ENCODE measurements at regions not wholly inside any gene's neighbourhood (a gene's known extent, or its start where the extent isn't known, plus 50 kb on each side); places are given as distances from the start of the nearest gene placed in this dataset.

DNA sequence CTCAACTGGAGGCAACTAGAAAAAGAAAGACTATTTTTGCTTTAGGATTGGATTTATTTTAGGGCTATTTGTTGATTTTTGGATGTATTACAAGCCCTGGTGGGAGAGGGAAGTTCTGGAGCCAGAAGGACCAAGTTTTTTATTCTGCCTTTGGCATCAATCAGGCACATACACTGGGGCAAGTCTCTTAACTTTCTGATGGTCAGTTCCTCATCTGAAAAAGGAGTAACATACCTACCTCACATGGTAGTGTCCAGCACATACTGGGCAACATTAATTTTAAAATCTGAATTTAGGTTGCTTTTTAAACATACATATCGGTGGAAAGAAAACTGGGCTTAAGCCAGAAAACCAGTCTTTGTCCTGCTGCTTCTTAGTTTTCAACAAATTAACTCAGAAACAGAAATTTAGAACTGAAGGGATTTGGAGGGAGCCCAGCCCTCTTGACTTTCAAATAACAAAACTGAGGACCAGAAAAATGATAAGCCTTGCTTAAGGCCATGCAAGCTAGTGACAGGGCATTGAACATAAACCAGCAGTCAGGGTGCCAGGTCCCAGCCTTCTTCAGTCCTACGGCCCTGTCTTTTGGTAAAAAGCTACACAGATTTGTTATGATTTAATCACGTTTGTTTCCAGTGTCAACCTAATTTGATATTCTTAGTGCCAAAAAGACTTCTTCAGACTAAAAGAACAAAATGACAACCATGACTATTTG, 90.2 kb upstream of the SLC38A2 start:
- DNase-seq (ENCODE audit: low read depth in 2 of 2) = no peak
- Histone ChIP-seq H3K4me1 (ENCODE audit: control insufficient read depth, extremely low read depth, insufficient read depth, low read length) (peaks cover 2% of the 10 kb centered on the region), H3K27me3 (ENCODE audit: control insufficient read depth, insufficient read depth, low read length) (no peaks in the 10 kb centered on the region), H3K27ac (ENCODE audit: insufficient read depth, low read length) (no peak overlapping the region), H3K79me2 (ENCODE audit: control insufficient read depth, insufficient read depth, low read length) (no peaks in the 10 kb centered on the region), H2AFZ (ENCODE audit: low read length) (no peak overlapping the region), H3K4me2 (ENCODE audit: extremely low read depth, insufficient read depth, low read length) (no peak overlapping the region), H3K4me3 (replicated peaks in 1 of 4; ENCODE audit: control extremely low read depth in 1 of 4, insufficient read depth in 1 of 4, low read depth in 3 of 4, low read length in 4 of 4) (no peak overlapping the region), H3K9ac (ENCODE audit: insufficient read depth, low read length) (no peak overlapping the region), H3K9me3 (ENCODE audit: control insufficient read depth, insufficient read depth, low read depth, low read length) (no peaks in the 10 kb centered on the region), H4K20me1 (ENCODE audit: control insufficient read depth, extremely low read depth, insufficient read depth, low read length) (no peaks in the 10 kb centered on the region), H3K36me3 (ENCODE audit: control insufficient read depth, insufficient read depth, low read length) (no peaks in the 10 kb centered on the region)
- TF ChIP-seq, protein P1, sequence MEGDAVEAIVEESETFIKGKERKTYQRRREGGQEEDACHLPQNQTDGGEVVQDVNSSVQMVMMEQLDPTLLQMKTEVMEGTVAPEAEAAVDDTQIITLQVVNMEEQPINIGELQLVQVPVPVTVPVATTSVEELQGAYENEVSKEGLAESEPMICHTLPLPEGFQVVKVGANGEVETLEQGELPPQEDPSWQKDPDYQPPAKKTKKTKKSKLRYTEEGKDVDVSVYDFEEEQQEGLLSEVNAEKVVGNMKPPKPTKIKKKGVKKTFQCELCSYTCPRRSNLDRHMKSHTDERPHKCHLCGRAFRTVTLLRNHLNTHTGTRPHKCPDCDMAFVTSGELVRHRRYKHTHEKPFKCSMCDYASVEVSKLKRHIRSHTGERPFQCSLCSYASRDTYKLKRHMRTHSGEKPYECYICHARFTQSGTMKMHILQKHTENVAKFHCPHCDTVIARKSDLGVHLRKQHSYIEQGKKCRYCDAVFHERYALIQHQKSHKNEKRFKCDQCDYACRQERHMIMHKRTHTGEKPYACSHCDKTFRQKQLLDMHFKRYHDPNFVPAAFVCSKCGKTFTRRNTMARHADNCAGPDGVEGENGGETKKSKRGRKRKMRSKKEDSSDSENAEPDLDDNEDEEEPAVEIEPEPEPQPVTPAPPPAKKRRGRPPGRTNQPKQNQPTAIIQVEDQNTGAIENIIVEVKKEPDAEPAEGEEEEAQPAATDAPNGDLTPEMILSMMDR (conservative IDR thresholded peaks at IDR 0.05 in 1 of 2, IDR thresholded peaks at IDR 0.05 in 1 of 2; ENCODE audit: low read depth in 1 of 2, low read length in 2 of 2) = no peak
- no peak for TF ChIP-seq EZH2 (IDR thresholded peaks at IDR 0.05; ENCODE audit: low read length, missing control alignments)

DNA sequence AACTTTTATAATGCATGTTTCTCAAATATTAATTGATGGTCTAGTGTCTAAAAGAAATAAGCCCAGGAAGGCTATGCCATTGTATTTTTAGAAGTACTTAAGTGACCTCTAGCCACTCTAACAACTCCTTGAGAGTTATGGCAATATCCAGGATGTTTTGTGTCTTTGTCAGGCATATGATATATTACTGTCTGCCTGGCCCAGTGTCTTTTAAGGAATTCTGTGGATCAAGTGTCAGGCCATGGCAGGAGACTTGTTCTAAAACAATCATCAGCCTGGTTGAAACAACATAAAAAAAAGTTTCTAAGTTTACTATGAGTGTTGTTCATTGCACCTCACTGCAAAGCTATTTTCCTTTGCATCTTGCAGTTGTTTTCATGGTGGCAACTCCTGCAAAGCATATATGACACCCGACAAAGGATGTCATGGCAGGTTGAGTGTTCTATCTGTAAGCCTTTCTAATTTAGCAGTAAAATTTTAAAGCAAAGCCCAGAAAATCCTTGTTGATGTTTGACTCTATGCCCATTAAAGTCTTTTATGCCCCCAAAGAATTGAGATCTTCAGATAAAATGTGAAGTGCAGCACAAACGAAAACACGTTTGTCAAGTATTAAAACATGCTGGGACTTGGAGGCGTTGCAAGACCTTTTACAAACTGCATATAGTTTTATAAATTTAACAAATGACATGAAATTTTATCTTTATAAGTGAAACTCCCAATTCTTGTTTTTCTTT, 89.5 kb upstream of the SLC38A2 start:
- peaks cover 2% of the 10 kb centered on the region for H3K4me1 ChIP-seq (ENCODE audit: control insufficient read depth, extremely low read depth, insufficient read depth, low read length)
- H3K4me3 ChIP-seq (replicated peaks in 1 of 4; ENCODE audit: control extremely low read depth in 1 of 4, insufficient read depth in 1 of 4, low read depth in 3 of 4, low read length in 4 of 4) = no peak overlapping the region
- H3K27ac ChIP-seq (ENCODE audit: insufficient read depth, low read length) = no peak overlapping the region
- H2AFZ ChIP-seq (ENCODE audit: low read length) = no peak overlapping the region
- TF ChIP-seq, protein P1 (conservative IDR thresholded peaks at IDR 0.05 in 1 of 2, IDR thresholded peaks at IDR 0.05 in 1 of 2; ENCODE audit: low read depth in 1 of 2, low read length in 2 of 2) = no peak
- no peak for TF ChIP-seq EZH2 (IDR thresholded peaks at IDR 0.05; ENCODE audit: low read length, missing control alignments)
- no peak overlapping the region for H3K9ac ChIP-seq (ENCODE audit: insufficient read depth, low read length)
- no peaks in the 10 kb centered on the region for H3K36me3 ChIP-seq (ENCODE audit: control insufficient read depth, insufficient read depth, low read length)
- no peaks in the 10 kb centered on the region for H3K9me3 ChIP-seq (ENCODE audit: control insufficient read depth, insufficient read depth, low read depth, low read length)
- no peak for DNase-seq (ENCODE audit: low read depth in 2 of 2)
- H3K27me3 ChIP-seq (ENCODE audit: control insufficient read depth, insufficient read depth, low read length) = no peaks in the 10 kb centered on the region
- no peaks in the 10 kb centered on the region for H3K79me2 ChIP-seq (ENCODE audit: control insufficient read depth, insufficient read depth, low read length)
- no peak overlapping the region for H3K4me2 ChIP-seq (ENCODE audit: extremely low read depth, insufficient read depth, low read length)
- no peaks in the 10 kb centered on the region for H4K20me1 ChIP-seq (ENCODE audit: control insufficient read depth, extremely low read depth, insufficient read depth, low read length)

DNA sequence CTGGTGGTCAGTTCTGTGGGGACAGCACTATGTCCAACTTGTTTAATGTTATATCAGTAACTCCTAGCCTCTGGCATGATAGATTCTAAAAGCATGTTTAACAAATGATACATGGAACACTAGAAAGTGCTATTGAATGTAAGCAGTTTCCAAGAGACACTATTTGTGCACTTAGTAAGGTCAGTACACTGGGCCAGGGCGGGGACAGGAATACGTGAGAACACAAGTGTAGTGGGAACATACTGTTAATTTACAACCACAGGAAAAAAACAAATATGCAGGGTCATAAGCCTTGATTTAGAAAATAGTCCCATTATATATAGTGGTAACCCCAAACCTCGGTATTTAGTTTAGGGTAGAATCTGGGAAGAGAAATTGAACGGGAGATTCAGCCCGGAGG, 88.9 kb upstream of the SLC38A2 start:
- H3K4me2 ChIP-seq (ENCODE audit: extremely low read depth, insufficient read depth, low read length) = no peak overlapping the region
- H3K27ac ChIP-seq (ENCODE audit: insufficient read depth, low read length) = no peak overlapping the region

More for the DNA sequence above, 88.9 kb upstream of the SLC38A2 start:
- no peak for TF ChIP-seq EZH2 (IDR thresholded peaks at IDR 0.05; ENCODE audit: low read length, missing control alignments)
- TF ChIP-seq, protein P1 (conservative IDR thresholded peaks at IDR 0.05 in 1 of 2, IDR thresholded peaks at IDR 0.05 in 1 of 2; ENCODE audit: low read depth in 1 of 2, low read length in 2 of 2) = no peak
- no peaks in the 10 kb centered on the region for H4K20me1 ChIP-seq (ENCODE audit: control insufficient read depth, extremely low read depth, insufficient read depth, low read length)
- H3K4me3 ChIP-seq (replicated peaks in 1 of 4; ENCODE audit: control extremely low read depth in 1 of 4, insufficient read depth in 1 of 4, low read depth in 3 of 4, low read length in 4 of 4) = no peak overlapping the region
- no peaks in the 10 kb centered on the region for H3K36me3 ChIP-seq (ENCODE audit: control insufficient read depth, insufficient read depth, low read length)
- peaks cover 2% of the 10 kb centered on the region for H3K4me1 ChIP-seq (ENCODE audit: control insufficient read depth, extremely low read depth, insufficient read depth, low read length)
- DNase-seq (ENCODE audit: low read depth in 2 of 2) = no peak
- no peaks in the 10 kb centered on the region for H3K27me3 ChIP-seq (ENCODE audit: control insufficient read depth, insufficient read depth, low read length)
- no peak overlapping the region for H2AFZ ChIP-seq (ENCODE audit: low read length)
- H3K9me3 ChIP-seq (ENCODE audit: control insufficient read depth, insufficient read depth, low read depth, low read length) = no peaks in the 10 kb centered on the region
- H3K79me2 ChIP-seq (ENCODE audit: control insufficient read depth, insufficient read depth, low read length) = no peaks in the 10 kb centered on the region
- H3K9ac ChIP-seq (ENCODE audit: insufficient read depth, low read length) = no peak overlapping the region
